HG03354 (cell line): ENCODE measurements at regions not wholly inside any gene's neighbourhood (a gene's known extent, or its start where the extent isn't known, plus 50 kb on each side); places are given as distances from the start of the nearest gene placed in this dataset.
"Not testable (repeated sequence)": the region's sequence is repeated elsewhere in the genome, so short reads cannot be mapped to it uniquely, and the experiment has no call there.

Source experiments
- ATAC-seq: cut with Tn5 transposase; IDR thresholded peaks from one replicate; pipeline ENCODE4 v1.9.1; 2021; ENCODE audit warnings: mild to moderate bottlenecking; ENCODE audit not compliant: unreplicated experiment, poor library complexity, severe bottlenecking

DNA sequence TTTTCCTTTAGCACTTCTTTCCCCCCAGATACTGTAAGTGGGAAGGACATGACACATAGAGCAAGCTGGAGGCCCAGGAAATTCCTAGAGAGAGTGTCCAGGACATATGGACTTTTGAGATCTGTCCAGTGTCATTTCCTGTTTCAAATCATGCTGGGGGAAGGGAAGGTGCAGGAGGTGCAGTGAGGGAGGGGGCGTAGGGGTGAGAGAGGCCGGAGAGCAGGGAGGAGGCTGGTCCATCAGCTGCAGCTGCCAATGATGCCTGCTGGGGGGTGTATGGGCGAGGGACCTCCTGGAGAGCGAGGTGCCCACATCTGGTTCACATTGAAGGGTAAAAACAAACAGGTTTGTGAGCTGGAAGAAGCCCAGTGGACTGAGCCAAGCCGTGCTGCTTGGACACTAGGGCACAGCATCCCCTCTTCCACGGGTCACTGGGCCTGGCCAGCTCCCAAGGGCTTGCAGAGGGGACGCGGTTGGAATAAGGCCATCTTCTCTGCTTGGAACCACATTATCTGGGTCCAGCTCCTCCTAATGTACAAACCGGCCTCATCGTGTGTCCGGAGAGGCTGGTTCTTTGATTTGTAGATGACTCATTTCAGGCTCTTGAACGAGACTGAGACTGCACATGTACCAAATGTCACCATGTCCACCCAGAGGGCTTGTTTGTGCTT, 70.4 kb upstream of the SMURF2 start:
- ATAC-seq = no peak

DNA sequence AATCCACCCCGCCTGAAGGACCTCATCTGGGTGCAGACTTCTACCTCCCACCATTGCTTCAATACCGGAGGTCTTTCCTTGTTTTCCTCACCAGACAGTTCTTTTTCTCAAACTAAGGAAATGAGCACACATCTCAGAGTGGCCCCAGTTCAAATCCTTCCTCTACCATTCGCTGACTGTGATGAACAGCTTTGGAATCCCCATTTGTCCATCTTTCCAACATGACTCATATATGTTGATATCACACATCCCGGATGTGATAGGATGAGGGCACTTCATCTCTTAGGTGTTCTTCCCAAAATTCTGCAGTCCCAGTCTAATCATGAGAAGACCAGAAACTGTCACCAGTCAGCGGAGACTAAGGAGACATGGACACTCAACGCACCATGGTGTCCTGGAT, 67.9 kb upstream of the SMURF2 start:
- not testable (repeated sequence) for ATAC-seq

DNA sequence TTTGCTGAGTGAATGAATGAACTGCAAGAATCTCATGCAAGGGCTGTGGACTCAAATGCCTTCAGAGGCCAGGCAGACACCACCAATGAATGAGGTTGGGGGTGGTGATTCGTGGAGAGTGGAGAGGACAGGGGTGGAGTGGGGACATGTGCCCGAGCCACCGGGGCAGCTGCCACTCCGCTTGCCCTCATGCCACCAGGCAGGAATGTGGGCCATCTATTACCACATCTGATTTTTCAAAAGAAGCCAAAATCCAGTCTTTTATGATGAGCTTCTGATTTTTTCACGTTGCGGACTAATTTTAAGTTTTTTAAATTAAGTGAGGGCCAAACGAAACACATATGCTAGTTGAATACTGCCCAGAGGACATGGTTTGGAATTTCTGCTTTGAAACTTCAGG, 67.1 kb upstream of the SMURF2 start:
- no peak for ATAC-seq

DNA sequence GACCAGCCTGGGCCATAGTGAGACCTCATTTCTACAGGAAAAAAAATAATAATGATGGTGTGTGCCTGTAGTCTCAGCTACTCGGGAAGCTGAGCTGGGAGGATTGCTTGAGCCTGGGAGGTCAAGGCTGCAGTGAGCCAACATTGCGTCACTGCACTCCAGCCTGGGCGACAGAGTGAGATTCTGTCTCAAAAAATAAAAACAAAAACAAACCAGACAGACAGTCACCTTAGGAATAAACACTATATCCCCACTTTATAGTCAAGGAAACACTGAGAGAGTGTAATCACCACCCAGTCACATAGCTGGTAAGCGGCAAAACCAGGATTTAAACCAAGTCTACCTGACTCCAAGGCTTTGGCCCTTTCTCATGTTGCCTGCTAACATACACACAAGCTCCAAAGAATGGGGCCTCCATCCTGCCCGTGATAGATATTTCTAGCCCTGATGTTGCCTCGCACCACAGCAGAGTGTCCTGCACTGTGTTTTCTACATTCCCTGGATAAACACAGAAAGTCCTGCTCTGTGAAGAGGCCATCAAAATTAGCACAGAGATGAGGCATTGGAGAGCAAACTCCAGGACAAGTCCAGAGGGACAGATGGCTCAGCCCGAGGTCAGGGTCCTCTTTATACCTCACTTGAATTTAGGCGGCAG, 66.1 kb upstream of the SMURF2 start:
- ATAC-seq = no peak

DNA sequence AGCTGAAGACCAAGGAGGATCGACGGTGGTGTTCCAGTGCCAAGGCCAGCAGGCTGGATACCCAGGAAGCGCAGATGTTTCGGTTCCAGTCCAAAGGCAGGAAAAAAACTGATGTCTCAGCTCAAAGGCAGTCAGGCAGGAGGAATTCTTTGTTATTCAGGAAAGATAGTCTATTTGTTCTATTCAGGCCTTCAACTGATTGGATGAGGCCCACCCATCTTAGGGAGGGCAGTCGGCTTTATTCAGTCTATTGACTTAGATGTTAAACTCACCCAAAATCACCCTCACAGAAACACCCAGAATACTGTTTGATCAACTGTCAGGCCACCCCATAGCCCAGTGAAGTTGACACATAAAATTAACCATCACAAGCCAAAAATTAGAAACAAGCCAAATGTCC, 63.9 kb upstream of the SMURF2 start:
- not testable (repeated sequence) for ATAC-seq

DNA sequence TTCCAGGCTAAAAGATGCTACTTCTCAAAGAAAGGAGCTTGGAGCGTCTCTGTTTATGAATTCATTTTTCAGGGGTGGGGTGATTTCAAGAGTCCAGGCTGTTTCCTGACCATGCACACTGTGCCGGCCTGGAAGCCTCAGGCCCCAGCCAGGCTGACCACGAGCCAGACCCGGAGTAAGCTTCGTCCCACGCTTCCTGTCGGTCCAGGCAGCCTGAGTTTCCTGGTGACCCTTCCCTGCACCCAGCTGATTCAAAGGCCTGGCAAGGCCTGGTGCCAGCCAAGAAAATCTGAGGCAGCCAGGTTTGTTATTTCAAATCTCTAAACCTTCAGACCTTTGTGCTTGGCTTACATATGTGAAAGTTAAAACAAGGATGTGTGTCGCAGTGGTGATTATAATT, 62.1 kb upstream of the SMURF2 start:
- not testable (repeated sequence) for ATAC-seq

DNA sequence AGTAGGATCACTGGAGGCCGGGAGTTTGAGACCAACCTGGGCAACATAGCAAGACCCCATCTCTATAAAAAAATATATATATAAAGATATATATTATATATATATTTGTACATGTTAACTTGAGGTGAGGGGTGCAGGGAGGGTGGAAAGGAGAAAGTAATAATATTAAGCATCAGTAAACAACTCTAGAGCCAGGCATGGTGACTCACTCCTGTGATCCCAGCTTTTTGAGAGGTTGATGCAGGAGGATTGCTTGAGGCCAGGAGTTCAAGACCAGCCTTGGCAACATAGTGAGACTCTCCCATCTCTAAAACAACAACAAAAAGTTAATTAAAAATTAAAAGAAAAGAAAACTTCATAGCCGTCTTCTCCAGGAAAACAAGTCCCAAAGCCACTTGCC, 61.7 kb upstream of the SMURF2 start:
- no peak for ATAC-seq

DNA sequence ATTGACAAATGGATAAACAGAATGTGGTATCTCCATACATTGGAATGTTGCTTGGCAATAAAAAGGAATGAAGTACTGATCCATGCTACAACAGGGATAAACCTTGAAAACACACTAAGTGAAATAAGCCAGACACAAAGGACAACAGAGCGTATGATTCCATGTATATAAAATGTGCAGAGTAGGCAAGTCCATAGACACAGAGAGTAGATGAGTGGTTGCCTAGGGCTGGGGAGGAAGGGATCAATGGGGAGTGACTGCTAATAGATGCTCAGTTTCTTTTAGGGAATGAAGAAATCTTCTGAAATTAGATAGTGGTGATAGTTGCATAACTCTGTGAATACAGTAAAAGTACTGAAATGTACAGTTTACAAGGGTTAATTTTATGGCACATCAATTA, 59.4 kb upstream of the SMURF2 start:
- ATAC-seq = not testable (repeated sequence)

DNA sequence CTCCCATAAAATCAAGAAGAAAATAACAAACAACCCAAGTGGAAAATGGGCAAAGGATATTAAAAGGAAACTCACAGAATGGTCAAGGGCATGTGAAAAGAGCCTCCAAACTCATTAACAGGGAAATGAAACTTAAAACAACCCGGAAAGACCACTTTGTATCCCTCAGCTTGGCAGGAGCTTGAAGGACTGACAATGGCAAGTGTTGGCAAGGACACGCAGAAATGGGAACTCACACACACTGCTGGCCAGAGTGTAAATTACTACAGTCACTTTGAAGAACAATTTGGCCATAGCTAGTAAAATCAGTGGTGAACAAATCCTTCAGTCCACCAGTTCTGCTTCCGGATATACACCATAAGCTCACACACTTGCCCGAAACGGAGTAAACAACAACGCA, 58.1 kb upstream of the SMURF2 start:
- ATAC-seq = not testable (repeated sequence)

DNA sequence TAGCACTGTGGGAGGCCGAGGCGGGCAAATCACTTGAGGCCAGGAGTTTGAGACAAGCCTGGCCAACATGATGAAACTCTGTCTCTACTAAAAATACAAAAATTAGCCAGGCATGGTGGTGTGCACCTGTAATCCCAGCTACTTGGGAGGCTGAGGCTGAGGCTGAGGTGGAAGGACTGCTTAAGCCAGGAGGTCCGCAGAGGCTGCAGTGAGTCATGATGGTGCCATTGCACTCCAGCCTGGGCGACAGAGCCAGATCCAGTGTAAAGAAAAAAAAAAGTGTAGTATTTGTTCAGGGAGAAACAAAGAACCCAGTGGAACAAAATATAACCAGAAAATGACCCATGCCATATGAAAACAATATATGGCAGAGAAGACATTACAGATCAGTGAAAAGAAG, 57.4 kb upstream of the SMURF2 start:
- not testable (repeated sequence) for ATAC-seq

DNA sequence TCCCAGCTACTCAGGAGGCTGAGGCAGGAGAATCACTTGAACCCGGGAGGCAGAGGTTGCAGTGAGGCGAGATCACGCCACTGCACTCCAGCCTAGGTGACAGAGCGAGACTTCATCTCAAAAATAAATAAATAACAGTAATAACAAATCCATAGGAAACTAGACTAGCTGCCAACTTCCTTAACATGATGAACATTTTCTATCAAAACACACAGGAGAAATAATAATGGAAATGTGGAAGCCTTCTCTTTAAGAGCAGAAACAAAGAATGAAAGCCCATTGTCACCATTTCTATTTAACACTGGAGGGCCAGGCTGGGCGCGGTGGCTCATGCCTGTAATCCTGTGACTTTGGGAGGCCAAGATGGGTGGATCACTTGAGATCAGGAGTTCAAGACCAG, 56.7 kb upstream of the SMURF2 start:
- ATAC-seq = not testable (repeated sequence)

DNA sequence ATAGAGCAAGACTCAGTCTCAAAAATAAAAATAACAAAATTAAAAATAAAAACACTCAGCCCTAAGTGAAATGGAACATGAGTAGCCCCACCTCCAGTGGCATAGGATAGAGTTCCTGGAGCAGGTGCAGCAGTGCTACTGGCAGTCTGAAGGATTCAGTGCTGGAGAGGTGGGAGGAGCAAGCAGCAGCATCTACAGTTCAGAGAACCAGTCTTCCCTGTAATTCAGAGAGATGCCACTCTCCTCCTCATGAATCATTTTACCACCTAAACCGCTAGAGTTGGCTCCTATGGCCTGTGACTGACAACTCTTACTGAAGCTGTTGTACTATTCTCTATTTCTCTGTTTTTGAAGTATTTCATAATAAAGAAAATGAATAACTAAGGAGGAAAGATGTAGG, 56.0 kb upstream of the SMURF2 start:
- ATAC-seq = no peak

DNA sequence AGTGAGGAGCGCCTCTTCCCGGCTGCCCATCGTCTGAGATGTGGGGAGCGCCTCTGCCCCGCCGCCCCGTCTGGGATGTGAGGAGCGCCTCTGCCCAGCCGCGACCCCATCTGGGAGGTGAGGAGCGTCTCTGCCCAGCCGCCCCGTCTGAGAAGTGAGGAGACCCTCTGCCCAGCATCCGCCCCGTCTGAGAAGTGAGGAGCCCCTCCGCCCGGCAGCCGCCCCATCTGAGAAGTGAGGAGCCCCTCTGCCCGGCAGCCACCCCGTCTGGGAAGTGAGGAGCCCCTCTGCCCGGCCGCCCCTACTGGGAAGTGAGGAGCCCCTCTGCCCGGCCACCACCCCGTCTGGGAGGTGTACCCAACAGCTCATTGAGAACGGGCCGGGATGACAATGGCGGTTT, 54.4 kb upstream of the SMURF2 start:
- ATAC-seq = not testable (repeated sequence)

DNA sequence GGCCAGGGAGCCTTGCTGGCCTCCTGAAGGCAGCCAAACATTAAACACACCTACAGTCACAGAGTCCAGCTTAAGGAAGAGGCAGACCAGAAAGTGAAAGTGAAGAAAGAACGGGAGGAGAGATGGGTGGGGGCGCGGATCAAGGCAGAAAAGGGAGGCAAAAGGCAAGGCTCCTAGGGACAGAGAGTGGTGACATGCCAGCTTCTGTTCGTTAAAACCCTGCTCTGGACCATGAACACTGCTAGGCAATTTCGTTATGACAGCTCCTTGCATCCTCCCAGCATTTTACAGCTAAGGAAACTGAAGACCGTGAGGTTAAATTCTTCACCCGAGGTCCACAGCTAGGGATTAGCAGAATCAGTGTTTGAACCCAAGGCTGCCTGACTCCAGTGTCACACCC, 51.7 kb upstream of the SMURF2 start:
- ATAC-seq = not testable (repeated sequence)

DNA sequence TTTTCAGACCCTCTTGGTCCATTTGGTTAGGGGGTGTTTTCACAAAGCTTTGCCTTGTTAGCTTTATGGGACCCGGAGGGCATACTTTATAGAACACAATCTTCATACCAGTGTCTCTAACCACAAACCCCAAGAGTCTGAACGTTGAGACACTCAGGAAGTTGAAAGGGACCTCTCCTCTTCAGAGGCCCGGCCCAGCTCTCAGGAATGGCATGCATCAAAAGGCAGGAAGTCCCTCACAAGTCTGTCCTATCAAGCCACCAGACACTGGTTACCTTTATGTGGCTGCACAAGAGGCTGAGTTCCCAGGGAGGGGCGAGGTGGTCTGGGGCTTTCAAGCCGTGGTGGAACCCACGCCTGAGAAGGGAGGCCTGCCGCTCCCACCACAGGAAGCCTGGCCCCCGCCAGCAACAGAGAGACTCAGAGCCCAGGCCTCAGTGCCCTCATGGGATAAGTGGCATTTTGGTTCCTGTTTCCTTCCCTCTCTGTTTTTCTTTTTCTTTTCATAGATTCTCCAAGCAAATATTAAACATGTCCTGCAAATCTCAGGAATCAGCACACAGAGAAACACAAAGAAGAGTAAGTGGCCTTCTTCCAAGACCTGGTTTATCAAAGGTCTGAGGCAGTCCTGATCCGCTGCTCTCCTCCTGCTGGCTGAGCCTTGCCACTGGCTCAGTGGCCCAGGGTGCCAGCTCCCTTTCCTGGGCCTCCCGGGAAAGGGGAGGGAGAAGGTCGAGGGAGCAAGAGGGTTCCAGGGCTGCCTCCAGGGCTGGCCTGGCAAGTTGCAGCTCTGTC, 50.6 kb upstream of the SMURF2 start:
- ATAC-seq = peak; percentile 77
